HG03571 (cell line): ENCODE measurements at regions not wholly inside any gene's neighbourhood (a gene's known extent, or its start where the extent isn't known, plus 50 kb on each side); places are given as distances from the start of the nearest gene placed in this dataset.
"Not testable (repeated sequence)": the region's sequence is repeated elsewhere in the genome, so short reads cannot be mapped to it uniquely, and the experiment has no call there.

Experiments
- ATAC-seq: cut with Tn5 transposase; IDR thresholded peaks from one replicate; pipeline ENCODE4 v1.9.1; 2021; ENCODE audit not compliant: unreplicated experiment

GRCh38 chr6:119838043-119838442 is 488.5 kb upstream of the MAN1A1 start:
- no peak for ATAC-seq

- ATAC-seq = no peak
These were observed 484.9 kb upstream of the MAN1A1 start for GRCh38 chr6:119834418-119834817.

- no peak for ATAC-seq
These were observed 482.9 kb upstream of the MAN1A1 start for GRCh38 chr6:119832411-119832810.

GRCh38 chr6:119830494-119831295 is 481.1 kb upstream of the MAN1A1 start:
- ATAC-seq = no peak

GRCh38 chr6:119830069-119830468 is 480.5 kb upstream of the MAN1A1 start:
- no peak for ATAC-seq

- not testable (repeated sequence) for ATAC-seq
These were observed 479.9 kb upstream of the MAN1A1 start for GRCh38 chr6:119829499-119829898.

GRCh38 chr6:119829006-119829405 is 479.4 kb upstream of the MAN1A1 start:
- no peak for ATAC-seq

GRCh38 chr6:119821380-119821779 is 471.8 kb upstream of the MAN1A1 start:
- ATAC-seq = no peak

GRCh38 chr6:119818876-119819275 is 469.3 kb upstream of the MAN1A1 start:
- no peak for ATAC-seq

GRCh38 chr6:119814609-119815400 is 465.2 kb upstream of the MAN1A1 start:
- no peak for ATAC-seq

GRCh38 chr6:119802464-119802863 is 452.9 kb upstream of the MAN1A1 start:
- no peak for ATAC-seq

- ATAC-seq = no peak
These were observed 451.5 kb upstream of the MAN1A1 start for GRCh38 chr6:119801056-119801455.

- no peak for ATAC-seq
These were observed 451.0 kb upstream of the MAN1A1 start for GRCh38 chr6:119800526-119800925.

- no peak for ATAC-seq
These were observed 450.3 kb upstream of the MAN1A1 start for GRCh38 chr6:119799596-119800509.

GRCh38 chr6:119791736-119792135 is 442.2 kb upstream of the MAN1A1 start:
- no peak for ATAC-seq

GRCh38 chr6:119781365-119781764 is 431.8 kb upstream of the MAN1A1 start:
- ATAC-seq = no peak

- ATAC-seq = no peak
These were observed 418.6 kb upstream of the MAN1A1 start for GRCh38 chr6:119768201-119768600.

- no peak for ATAC-seq
These were observed 415.5 kb upstream of the MAN1A1 start for GRCh38 chr6:119764927-119765681.

- ATAC-seq = no peak
These were observed 410.5 kb upstream of the MAN1A1 start for GRCh38 chr6:119760046-119760445.

GRCh38 chr6:119758385-119758784 is 408.8 kb upstream of the MAN1A1 start:
- no peak for ATAC-seq
